Activated T-cell treated with anti-CD3 and anti-CD28 coated beads, Interleukin-2, amount 50 U/mL, for 24 hours (primary cell): ENCODE measurements at regions not wholly inside any gene's neighbourhood (a gene's known extent, or its start where the extent isn't known, plus 50 kb on each side); places are given as distances from the start of the nearest gene placed in this dataset.

ENCODE experiments used
- DNase-seq: peaks from one replicate; pipeline ENCODE4 v3.0.0-alpha.2; 2020
- H3K27ac Mint-ChIP-seq: 2 replicates; pipeline ENCODE4 v1.8.0; 2020; ENCODE audit warnings: mild to moderate bottlenecking, mixed read lengths
- H3K27me3 Mint-ChIP-seq: 2 replicates; pipeline ENCODE4 v1.8.0; 2020; ENCODE audit warnings: mixed read lengths
- H3K36me3 Mint-ChIP-seq: 2 replicates; pipeline ENCODE4 v1.8.0; 2020; ENCODE audit warnings: low read depth, mixed read lengths
- H3K4me1 Mint-ChIP-seq: 2 replicates; pipeline ENCODE4 v1.8.0; 2020; ENCODE audit warnings: low read depth, mixed read lengths
- H3K4me3 Mint-ChIP-seq: 2 replicates; pipeline ENCODE4 v1.8.0; 2020; ENCODE audit warnings: mild to moderate bottlenecking, moderate library complexity, mixed read lengths
- H3K9me3 Mint-ChIP-seq: 2 replicates; pipeline ENCODE4 v1.8.0; 2020; ENCODE audit warnings: mixed read lengths

DNA sequence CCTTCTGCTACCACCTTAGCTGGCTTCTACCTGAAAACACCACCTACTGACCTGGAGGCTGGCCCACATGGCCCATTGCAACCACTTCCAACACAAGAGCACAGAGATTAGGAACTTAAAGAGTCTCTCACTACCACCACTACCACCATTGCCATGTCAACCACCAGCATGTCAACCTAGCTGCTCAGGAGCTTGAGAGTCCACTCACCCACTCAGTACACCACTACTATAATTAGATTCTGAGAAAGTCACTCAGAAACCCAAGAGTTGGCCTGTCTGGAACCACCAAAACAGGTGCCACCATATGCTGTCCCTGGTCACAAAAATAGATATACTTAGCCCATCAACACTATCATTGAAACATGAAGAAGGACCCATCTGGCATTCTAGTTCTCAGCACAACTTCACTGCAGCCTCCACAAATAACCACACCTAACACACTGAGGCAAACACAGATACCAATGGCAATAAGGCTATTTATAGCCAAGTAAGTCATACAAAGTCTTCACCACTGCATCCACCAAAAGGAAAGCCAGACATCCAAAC lies 806.7 kb upstream of the EPHA6 start:
- Mint-ChIP-seq H3K4me1 (no peaks in the 10 kb centered on the region), H3K4me3 (no peak overlapping the region), H3K36me3 (no peaks in the 10 kb centered on the region), H3K27me3 (no peaks in the 10 kb centered on the region), H3K27ac (no peak overlapping the region), H3K9me3 (peaks cover 6% of the 10 kb centered on the region)
- DNase-seq: no peak

GRCh38 chr3:96012939-96013338 lies 801.5 kb upstream of the EPHA6 start:
- Mint-ChIP-seq H3K27me3 (no peaks in the 10 kb centered on the region), H3K27ac (no peak overlapping the region), H3K36me3 (no peaks in the 10 kb centered on the region), H3K4me1 (no peaks in the 10 kb centered on the region), H3K9me3 (peaks cover under 1% of the 10 kb centered on the region), H3K4me3 (no peak overlapping the region)
- no peak for DNase-seq

GRCh38 chr3:96017556-96017955 lies 796.8 kb upstream of the EPHA6 start:
- H3K36me3 Mint-ChIP-seq: no peaks in the 10 kb centered on the region
- no peaks in the 10 kb centered on the region for H3K4me1 Mint-ChIP-seq
- H3K27ac Mint-ChIP-seq: no peak overlapping the region
- H3K4me3 Mint-ChIP-seq: no peak overlapping the region
- no peaks in the 10 kb centered on the region for H3K9me3 Mint-ChIP-seq
- no peaks in the 10 kb centered on the region for H3K27me3 Mint-ChIP-seq
- DNase-seq: no peak

DNA sequence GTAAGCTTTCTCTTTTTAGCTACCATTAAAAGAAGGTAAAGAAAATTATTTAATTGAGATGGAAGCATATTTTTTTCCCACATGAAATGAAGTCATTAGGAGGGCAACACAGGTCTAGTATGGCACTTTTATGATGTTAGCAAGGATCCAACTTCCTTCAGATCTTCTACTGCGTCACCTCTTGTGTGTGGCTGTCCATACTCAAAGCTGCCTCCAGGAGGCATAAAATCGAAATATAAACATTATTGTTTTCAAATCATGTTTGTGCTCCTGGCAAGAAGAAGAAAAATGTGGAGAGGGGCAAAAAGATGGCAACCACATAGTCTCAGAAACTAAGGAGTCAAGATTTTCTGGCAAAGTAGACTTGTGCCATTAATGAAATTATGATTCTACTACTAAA lies 791.7 kb upstream of the EPHA6 start:
- Mint-ChIP-seq H3K4me3 (no peak overlapping the region), H3K4me1 (no peaks in the 10 kb centered on the region), H3K27ac (no peak overlapping the region)

GRCh38 chr3:96027718-96028117 lies 786.7 kb upstream of the EPHA6 start:
- no peak for DNase-seq

More for the DNA sequence above, 791.7 kb upstream of the EPHA6 start:
- no peak for DNase-seq
- H3K36me3 Mint-ChIP-seq: no peaks in the 10 kb centered on the region
- no peaks in the 10 kb centered on the region for H3K9me3 Mint-ChIP-seq
- H3K27me3 Mint-ChIP-seq: no peaks in the 10 kb centered on the region

GRCh38 chr3:96039632-96040031 lies 774.8 kb upstream of the EPHA6 start:
- Mint-ChIP-seq H3K4me3 (no peak overlapping the region), H3K27ac (no peak overlapping the region), H3K36me3 (no peaks in the 10 kb centered on the region), H3K27me3 (no peaks in the 10 kb centered on the region), H3K9me3 (peaks cover 7% of the 10 kb centered on the region), H3K4me1 (no peaks in the 10 kb centered on the region)
- DNase-seq: no peak

More at GRCh38 chr3:96027718-96028117, 786.7 kb upstream of the EPHA6 start:
- Mint-ChIP-seq H3K27ac (no peak overlapping the region), H3K27me3 (no peaks in the 10 kb centered on the region), H3K4me3 (no peak overlapping the region), H3K9me3 (no peaks in the 10 kb centered on the region), H3K4me1 (no peaks in the 10 kb centered on the region), H3K36me3 (no peaks in the 10 kb centered on the region)

DNA sequence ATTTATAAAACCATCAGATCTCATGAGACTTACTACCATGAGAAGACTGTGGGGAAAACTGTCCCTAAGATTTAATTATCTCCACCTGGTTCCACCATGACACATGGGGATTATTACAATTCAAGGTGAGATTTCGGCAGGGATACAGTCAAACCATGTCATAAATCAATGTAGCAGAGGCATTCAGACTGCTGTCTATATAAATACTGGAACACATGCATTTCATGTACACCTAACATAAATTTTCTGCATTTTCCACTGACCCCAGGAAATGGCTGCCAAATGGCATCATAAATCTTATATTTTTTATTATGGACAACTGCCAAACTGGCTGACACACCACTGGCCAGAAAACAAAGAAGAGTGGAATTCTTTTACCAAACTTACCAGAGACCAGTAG lies 755.1 kb upstream of the EPHA6 start:
- H3K36me3 Mint-ChIP-seq: no peaks in the 10 kb centered on the region
- H3K9me3 Mint-ChIP-seq: peaks cover 13% of the 10 kb centered on the region

GRCh38 chr3:96069065-96069464 lies 745.3 kb upstream of the EPHA6 start:
- Mint-ChIP-seq H3K4me1 (no peaks in the 10 kb centered on the region), H3K36me3 (no peaks in the 10 kb centered on the region), H3K27me3 (no peaks in the 10 kb centered on the region), H3K4me3 (no peak overlapping the region), H3K9me3 (peaks cover 14% of the 10 kb centered on the region), H3K27ac (no peak overlapping the region)
- no peak for DNase-seq

More for the DNA sequence above, 755.1 kb upstream of the EPHA6 start:
- Mint-ChIP-seq H3K27ac (no peak overlapping the region), H3K27me3 (no peaks in the 10 kb centered on the region), H3K4me1 (no peaks in the 10 kb centered on the region), H3K4me3 (no peak overlapping the region)
- no peak for DNase-seq

- Mint-ChIP-seq H3K9me3 (peaks cover 11% of the 10 kb centered on the region), H3K4me3 (no peak overlapping the region), H3K27me3 (no peaks in the 10 kb centered on the region), H3K36me3 (no peaks in the 10 kb centered on the region), H3K27ac (no peak overlapping the region), H3K4me1 (no peaks in the 10 kb centered on the region)
- DNase-seq: no peak
These were observed 743.7 kb upstream of the EPHA6 start for GRCh38 chr3:96070678-96071077.

DNA sequence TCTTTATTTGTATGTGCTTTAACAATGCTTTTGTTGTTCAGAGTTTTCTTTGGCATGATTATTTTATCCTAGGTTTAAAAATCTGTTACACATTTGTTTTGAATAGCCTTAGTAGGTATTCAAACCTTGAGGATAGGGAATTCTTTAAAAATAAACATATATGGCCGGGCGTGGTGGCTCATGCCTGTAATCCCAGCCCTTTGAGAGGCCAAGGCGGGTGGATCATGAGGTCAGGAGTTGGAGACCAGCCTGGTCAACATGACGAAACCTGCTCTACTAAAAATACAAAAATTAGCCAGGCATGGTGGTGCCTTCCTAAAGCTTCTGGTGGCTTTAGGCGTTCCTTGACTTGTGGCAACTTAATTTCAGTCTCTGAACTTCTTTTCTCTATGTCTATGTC lies 743.3 kb upstream of the EPHA6 start:
- Mint-ChIP-seq H3K9me3 (peaks cover 11% of the 10 kb centered on the region), H3K27me3 (no peaks in the 10 kb centered on the region), H3K4me1 (no peaks in the 10 kb centered on the region), H3K36me3 (no peaks in the 10 kb centered on the region), H3K4me3 (no peak overlapping the region), H3K27ac (no peak overlapping the region)
- no peak for DNase-seq

DNA sequence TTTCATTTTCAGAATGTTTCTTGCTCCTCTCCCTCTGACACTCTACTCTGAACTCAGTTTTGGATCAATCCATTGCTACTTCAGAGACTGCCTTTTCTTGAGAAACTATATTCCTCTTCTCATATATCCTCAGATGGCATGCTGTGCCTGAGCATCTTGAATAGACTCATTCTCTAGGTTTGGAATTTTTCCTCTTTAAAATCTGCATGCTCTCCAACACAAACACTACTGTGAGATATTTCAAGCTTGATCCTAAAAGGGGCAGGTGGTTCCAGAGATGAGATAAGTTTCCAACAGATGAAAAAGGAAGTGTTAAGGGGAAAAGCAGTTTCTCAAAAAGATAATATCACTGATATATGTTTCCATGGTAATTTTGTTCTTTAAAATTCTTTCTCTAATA lies 742.2 kb upstream of the EPHA6 start:
- DNase-seq: no peak
- H3K27me3 Mint-ChIP-seq: no peaks in the 10 kb centered on the region
- H3K4me3 Mint-ChIP-seq: no peak overlapping the region
- no peak overlapping the region for H3K27ac Mint-ChIP-seq
- peaks cover 11% of the 10 kb centered on the region for H3K9me3 Mint-ChIP-seq
- no peaks in the 10 kb centered on the region for H3K36me3 Mint-ChIP-seq
- H3K4me1 Mint-ChIP-seq: no peaks in the 10 kb centered on the region

GRCh38 chr3:96083610-96084009 lies 730.8 kb upstream of the EPHA6 start:
- H3K27ac Mint-ChIP-seq: no peak overlapping the region
- no peak overlapping the region for H3K4me3 Mint-ChIP-seq
- no peaks in the 10 kb centered on the region for H3K27me3 Mint-ChIP-seq
- no peak for DNase-seq
- peaks cover 11% of the 10 kb centered on the region for H3K9me3 Mint-ChIP-seq
- no peaks in the 10 kb centered on the region for H3K4me1 Mint-ChIP-seq
- H3K36me3 Mint-ChIP-seq: no peaks in the 10 kb centered on the region

DNA sequence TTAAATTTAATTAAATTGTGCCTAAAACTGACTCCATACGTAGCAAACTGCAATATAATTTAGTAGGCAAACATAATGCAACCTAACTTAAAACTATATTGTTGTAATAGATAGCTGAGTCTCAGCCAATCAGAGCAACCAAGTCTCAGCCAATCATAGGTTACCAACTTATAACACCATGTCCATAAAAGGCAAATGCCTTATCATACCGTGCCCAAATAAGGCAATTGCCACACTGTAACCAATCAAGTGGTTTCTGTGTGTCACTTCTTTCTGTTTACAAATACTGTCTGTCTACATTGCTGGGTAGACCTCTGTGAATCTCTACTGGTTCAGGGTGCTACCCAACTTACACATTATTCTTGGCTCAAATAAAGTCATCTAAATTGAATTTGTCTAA lies 728.4 kb upstream of the EPHA6 start:
- no peaks in the 10 kb centered on the region for H3K4me1 Mint-ChIP-seq
- H3K27ac Mint-ChIP-seq: no peak overlapping the region
- no peak for DNase-seq
- peaks cover 11% of the 10 kb centered on the region for H3K9me3 Mint-ChIP-seq
- H3K4me3 Mint-ChIP-seq: no peak overlapping the region
- H3K36me3 Mint-ChIP-seq: no peaks in the 10 kb centered on the region
- no peaks in the 10 kb centered on the region for H3K27me3 Mint-ChIP-seq

- Mint-ChIP-seq H3K4me1 (no peaks in the 10 kb centered on the region), H3K9me3 (peaks cover 7% of the 10 kb centered on the region), H3K27ac (no peak overlapping the region), H3K36me3 (no peaks in the 10 kb centered on the region), H3K27me3 (no peaks in the 10 kb centered on the region), H3K4me3 (no peak overlapping the region)
- DNase-seq: no peak
These were observed 713.3 kb upstream of the EPHA6 start for GRCh38 chr3:96101006-96101560.

DNA sequence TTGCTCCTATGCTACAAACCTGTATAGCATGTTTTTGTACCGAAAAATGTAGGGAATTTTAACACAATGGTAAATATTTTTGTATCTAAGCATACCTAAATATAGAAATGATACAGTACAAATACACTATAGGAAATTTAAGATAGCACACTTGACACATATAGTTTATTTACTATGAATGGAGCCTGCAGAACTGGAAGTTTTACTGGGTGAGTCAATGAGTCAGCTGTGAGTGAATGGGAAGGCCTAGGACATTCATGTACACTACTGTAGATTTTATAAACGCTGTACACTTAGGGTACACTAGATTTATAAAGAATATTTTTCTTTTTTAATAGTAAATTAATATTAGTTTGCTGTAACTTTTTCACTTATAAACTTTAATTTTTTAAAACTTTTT lies 707.7 kb upstream of the EPHA6 start:
- no peaks in the 10 kb centered on the region for H3K36me3 Mint-ChIP-seq
- H3K9me3 Mint-ChIP-seq: peaks cover 10% of the 10 kb centered on the region
- no peak overlapping the region for H3K27ac Mint-ChIP-seq
- H3K4me1 Mint-ChIP-seq: no peaks in the 10 kb centered on the region
- no peaks in the 10 kb centered on the region for H3K27me3 Mint-ChIP-seq
- H3K4me3 Mint-ChIP-seq: no peak overlapping the region
- no peak for DNase-seq
